Left renal cortex interstitium (tissue), 4 donors: ENCODE measurements at regions not wholly inside any gene's neighbourhood (a gene's known extent, or its start where the extent isn't known, plus 50 kb on each side); places are given as distances from the start of the nearest gene placed in this dataset.
"Not testable (repeated sequence)": the region's sequence is repeated elsewhere in the genome, so short reads cannot be mapped to it uniquely, and the experiment has no call there.

Experiments used
- DNase-seq, 4 donors: peaks; one replicate each; pipeline ENCODE4 v3.0.0-alpha.2; 2013; ENCODE audit warnings: low read depth in 4 of 4, low spot score in 2 of 4, missing footprints in 1 of 4

GRCh38 chr11:82085493-82085892 lies 648.2 kb downstream of the FAM181B start:
- DNase-seq = no peak

GRCh38 chr11:82082976-82083375 lies 650.7 kb downstream of the FAM181B start:
- DNase-seq = peak in 1 of 4 donors; percentile 9

DNA sequence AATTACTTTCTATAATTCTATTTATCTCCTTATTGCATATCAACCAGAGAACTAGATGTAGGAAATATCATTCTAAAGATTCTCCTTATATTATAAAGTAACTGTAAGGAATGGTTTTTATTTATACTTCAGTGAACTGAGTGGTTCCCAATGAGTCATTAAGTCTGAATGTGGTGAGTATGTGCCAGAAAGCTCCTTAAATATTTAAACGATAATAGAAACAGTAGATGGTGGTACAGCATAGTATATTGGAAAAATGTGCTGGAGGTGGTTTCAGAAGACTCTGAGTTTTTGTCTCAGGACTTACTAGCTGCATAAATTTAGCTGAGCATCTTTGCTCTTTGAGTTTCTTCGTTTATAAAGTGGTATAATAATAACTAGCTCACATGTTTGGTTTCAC lies 653.5 kb downstream of the FAM181B start:
- no peak for DNase-seq

GRCh38 chr11:82076126-82076525 lies 657.5 kb downstream of the FAM181B start:
- no peak for DNase-seq

DNA sequence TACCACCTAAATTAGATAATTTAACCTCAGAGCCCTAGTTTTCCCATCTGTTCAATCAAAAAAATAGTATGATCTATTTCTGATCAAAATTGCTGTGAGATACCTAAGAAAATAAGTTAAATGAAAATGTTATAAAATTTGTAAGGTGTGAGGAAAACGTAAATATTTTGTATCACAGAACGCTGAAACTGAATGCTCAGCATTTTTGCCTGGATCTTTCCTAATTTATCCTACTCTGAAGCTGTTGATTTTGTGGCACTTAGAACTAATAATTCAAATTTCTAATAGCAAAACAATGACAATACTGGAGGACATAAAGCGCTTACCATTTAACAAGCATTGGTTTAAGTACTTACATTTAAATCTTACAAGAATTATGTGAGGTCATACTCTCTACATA lies 674.2 kb downstream of the FAM181B start:
- DNase-seq = no peak

- DNase-seq = no peak
Observed at GRCh38 chr11:82056450-82056849, 677.2 kb downstream of the FAM181B start.

DNA sequence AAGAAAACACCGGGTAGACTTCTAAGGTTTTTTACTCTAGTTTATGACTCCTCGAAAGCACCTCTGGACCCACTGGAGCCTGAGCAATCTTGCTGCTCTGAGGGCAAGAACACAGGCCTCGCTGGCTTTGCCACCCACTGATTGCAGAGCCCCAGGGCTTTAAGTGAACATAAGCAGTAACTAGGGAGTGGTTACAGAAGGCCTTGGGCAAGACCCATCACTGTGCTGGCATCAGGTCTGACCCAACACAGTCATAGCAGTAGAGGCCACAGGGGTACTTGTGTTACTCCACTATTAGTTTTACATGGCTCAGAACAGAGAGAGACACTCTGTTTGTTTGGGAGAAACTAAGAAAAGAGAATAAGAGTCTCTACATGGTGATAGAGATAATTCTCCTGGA lies 684.5 kb downstream of the FAM181B start:
- DNase-seq = no peak

DNA sequence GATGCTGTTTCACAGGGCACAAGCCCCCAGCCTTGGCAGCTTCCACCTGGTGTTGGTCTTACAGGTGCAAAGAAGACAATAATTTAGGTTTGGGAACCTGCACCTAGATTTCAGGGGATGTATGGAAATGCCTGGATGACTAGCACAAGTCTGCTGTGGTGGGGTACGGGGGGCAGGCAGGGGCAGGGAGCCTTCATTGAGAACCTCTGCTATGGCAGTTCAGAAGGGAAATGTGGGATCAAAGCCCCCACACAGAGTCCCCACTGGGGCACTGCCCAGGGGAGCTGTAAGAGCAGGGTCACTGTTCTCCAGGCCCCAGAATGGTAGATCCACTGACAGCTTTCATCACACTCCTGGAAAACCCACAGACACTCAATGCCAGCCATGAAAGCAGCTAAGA lies 686.5 kb downstream of the FAM181B start:
- DNase-seq = no peak

GRCh38 chr11:82046778-82047177 lies 686.9 kb downstream of the FAM181B start:
- DNase-seq = no peak

DNA sequence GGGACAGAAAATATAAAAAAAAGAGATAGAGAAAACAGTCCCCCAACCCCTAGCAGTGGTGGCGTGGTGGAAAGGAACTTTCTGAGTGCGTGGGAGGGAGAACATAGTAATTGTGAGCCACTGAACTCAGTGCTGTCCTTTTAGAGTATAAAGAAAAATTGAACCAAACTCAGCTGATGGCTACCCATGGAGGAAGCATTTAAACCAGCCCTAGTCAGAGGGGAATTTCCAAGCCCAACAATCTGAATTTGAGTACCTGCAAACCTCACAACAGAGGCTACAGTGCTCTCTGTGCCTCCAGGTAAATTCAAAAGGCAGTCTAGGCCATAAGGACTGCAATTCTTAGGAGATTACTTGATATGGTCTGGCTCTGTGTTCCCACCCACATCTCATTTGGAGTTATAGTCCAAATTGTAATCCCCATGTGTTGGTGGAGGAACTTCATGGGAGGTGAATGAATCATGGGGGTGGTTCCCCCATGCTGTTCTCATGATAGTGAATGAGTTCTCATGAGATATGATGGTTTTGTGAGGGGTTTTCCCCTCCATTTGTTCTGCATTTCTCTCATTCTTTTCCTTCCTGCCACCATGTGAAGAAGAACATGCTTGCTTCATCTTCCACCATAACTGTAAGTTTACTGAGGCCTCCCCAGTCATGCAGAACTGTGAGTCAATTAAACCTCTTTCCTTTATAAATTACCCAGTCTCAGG lies 687.8 kb downstream of the FAM181B start:
- no peak for DNase-seq

DNA sequence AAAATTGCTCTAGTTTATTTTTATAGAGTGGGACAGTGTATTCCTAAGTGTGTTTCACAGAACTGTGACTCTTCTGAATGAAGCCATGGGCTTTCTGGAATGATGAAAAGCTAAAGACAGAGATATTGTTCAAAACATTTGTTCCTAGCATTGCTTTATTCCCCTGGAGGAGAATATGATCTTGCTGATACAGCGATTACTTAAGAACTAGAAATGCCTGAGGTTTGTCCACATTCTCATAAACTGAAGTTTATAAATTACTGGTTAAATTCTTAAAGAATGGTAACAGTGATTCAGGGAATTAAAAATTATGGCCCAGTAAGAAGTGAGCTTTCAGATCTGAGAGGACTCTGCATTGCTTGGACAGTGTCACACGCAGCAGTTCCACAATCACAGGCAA lies 690.3 kb downstream of the FAM181B start:
- DNase-seq = no peak

GRCh38 chr11:82041764-82042163 lies 691.9 kb downstream of the FAM181B start:
- no peak for DNase-seq

GRCh38 chr11:82038154-82038553 lies 695.5 kb downstream of the FAM181B start:
- no peak for DNase-seq

- DNase-seq = no peak
Observed at GRCh38 chr11:82034527-82034926, 699.1 kb downstream of the FAM181B start.

DNA sequence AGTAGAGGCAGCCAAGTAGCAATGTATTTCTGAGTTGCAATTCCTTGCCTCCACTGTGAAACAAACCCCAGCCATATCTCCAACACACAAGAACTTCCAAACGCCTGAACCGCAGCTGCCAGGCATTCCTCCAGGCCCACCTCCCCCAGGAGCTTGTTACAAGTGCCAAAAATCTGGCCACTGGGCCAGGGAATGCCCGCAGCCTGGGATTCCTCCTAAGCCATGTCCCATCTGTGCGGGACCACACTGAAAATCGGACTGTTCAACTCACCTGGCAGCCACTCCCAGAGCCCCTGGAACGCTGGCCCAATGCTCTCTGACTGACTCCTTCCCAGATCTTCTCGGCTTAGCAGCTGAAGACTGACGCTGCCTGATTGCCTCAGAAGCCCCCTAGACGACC lies 706.3 kb downstream of the FAM181B start:
- DNase-seq = not testable (repeated sequence)

- no peak for DNase-seq
Observed at GRCh38 chr11:82024760-82025159, 708.9 kb downstream of the FAM181B start.

GRCh38 chr11:82012276-82012675 lies 721.4 kb downstream of the FAM181B start:
- no peak for DNase-seq

- DNase-seq = no peak
Observed at GRCh38 chr11:82009133-82009532, 724.5 kb downstream of the FAM181B start.

GRCh38 chr11:82007521-82007920 lies 726.1 kb downstream of the FAM181B start:
- no peak for DNase-seq

- no peak for DNase-seq
Observed at GRCh38 chr11:82004537-82005213, 729.0 kb downstream of the FAM181B start.

- DNase-seq = no peak
Observed at GRCh38 chr11:82003671-82004515, 729.8 kb downstream of the FAM181B start.

DNA sequence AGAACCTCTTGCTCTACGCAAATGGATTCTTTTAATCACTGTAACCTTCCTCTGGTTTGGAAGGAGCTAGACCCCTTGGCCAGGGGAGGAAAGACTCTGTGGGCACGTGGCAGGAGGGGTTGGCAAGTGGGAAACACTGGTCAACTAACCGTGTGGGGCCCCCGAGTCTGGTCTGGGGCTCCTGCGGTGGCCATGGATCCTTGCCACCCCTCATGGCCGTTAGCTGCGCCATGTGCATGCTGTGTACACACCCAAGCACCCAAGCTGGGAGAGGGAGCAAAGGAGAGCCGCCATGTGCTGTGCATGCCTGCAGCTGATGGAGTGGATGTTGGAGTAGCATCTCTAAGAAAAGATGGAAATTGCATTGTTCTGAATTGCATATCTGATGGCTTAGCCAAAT lies 730.6 kb downstream of the FAM181B start:
- no peak for DNase-seq
